Coronary artery (tissue), 2 donors: ENCODE measurements at regions not wholly inside any gene's neighbourhood (a gene's known extent, or its start where the extent isn't known, plus 50 kb on each side); places are given as distances from the start of the nearest gene placed in this dataset.

Experiments used
- DNase-seq: peaks from one replicate; pipeline ENCODE4 v3.0.0-alpha.2; 2017; ENCODE audit warnings: low spot score
- H3K27ac ChIP-seq, 2 donors: fragments of 200-600 bp; sonication (generic); one replicate each; pipeline ENCODE4 v1.5.1; 2016 to 2019
- H3K4me3 ChIP-seq: fragments of 200-600 bp; sonication (generic); 2 replicates; pipeline ENCODE4 v1.5.1; 2016; ENCODE audit warnings: mild to moderate bottlenecking, moderate library complexity
- TF ChIP-seq, protein P1 (sequence below): fragments of 200-600 bp; sonication (generic); IDR thresholded peaks from one replicate; pipeline ENCODE4 v1.5.1; 2019; ENCODE audit warnings: antibody characterized with exemption

GRCh38 chr14:99081156-99081765 lies 190.7 kb downstream of the BCL11B start:
- TF ChIP-seq, protein P1, sequence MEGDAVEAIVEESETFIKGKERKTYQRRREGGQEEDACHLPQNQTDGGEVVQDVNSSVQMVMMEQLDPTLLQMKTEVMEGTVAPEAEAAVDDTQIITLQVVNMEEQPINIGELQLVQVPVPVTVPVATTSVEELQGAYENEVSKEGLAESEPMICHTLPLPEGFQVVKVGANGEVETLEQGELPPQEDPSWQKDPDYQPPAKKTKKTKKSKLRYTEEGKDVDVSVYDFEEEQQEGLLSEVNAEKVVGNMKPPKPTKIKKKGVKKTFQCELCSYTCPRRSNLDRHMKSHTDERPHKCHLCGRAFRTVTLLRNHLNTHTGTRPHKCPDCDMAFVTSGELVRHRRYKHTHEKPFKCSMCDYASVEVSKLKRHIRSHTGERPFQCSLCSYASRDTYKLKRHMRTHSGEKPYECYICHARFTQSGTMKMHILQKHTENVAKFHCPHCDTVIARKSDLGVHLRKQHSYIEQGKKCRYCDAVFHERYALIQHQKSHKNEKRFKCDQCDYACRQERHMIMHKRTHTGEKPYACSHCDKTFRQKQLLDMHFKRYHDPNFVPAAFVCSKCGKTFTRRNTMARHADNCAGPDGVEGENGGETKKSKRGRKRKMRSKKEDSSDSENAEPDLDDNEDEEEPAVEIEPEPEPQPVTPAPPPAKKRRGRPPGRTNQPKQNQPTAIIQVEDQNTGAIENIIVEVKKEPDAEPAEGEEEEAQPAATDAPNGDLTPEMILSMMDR, result no peak
- no peak for DNase-seq
- Histone ChIP-seq H3K4me3 (no peak overlapping the region), H3K27ac (no peak overlapping the region)

- DNase-seq, result no peak
- TF ChIP-seq, protein P1, result no peak
- Histone ChIP-seq H3K4me3 (no peak overlapping the region), H3K27ac (no peak overlapping the region)
Observed at GRCh38 chr14:99081880-99082279, 190.1 kb downstream of the BCL11B start.

DNA sequence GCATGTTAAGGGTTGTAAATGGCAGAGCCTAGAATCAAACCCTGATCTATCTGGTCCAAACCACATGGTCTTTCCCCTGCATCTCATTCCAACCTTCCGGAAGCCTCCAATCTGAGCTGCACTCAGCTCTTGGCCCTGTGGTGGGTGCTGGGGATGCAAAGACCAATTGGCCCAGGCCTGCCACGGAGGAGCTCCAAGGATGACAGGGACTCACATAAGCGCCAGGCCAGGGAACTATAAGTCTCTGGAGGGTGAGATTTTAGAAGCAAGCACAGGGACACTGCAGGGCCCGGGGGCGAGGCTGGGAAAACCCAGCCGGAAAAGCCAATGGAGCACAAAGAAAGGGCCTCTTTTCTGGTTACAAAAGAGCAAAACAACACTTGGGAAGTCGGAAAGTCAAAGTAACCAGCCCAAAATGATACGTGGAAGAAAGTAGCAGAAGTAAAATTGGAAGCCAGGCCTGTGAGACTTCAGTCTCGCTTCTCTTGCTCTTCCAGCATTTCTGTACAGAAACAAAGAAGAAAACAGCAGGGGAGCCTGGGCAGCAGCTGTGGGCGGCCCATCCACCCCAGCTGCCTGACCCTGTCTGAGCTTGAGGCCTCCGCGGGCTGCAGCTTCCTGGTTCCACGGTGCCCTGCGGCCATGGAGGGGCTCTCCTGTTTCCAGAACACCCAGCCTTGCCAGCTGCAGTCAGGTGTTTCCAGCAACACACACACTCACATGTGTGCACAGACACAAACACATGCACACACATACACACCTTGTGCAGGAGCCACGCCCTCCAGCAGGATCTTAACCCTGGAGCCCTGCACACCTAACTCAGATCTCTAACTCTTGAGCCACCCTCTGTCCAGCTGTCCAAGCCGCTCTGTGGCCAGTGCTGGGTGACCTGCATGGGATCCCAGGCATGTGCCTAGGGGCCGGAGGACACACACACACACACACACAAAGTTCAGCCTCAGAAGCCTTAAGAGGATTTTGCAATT lies 178.2 kb downstream of the BCL11B start:
- TF ChIP-seq, protein P1, result no peak
- no peak for DNase-seq
- Histone ChIP-seq H3K4me3 (no peak overlapping the region), H3K27ac (no peak overlapping the region)

GRCh38 chr14:99094901-99095300 lies 177.1 kb downstream of the BCL11B start:
- TF ChIP-seq, protein P1, result no peak

GRCh38 chr14:99095369-99095768 lies 176.6 kb downstream of the BCL11B start:
- DNase-seq, result no peak
- Histone ChIP-seq H3K4me3 (no peak overlapping the region), H3K27ac (no peak overlapping the region)
- TF ChIP-seq, protein P1, result no peak

More at GRCh38 chr14:99094901-99095300, 177.1 kb downstream of the BCL11B start:
- Histone ChIP-seq H3K4me3 (no peak overlapping the region), H3K27ac (no peak overlapping the region)
- no peak for DNase-seq

GRCh38 chr14:99098199-99098598 lies 173.8 kb downstream of the BCL11B start:
- TF ChIP-seq, protein P1, result no peak
- no peak for DNase-seq

More at GRCh38 chr14:99098199-99098598, 173.8 kb downstream of the BCL11B start:
- Histone ChIP-seq H3K4me3 (no peak overlapping the region), H3K27ac (no peak overlapping the region)
